ENCODE measurements at regions not wholly inside any gene's neighbourhood (a gene's known extent, or its start where the extent isn't known, plus 50 kb on each side); places are given as distances from the start of the nearest gene placed in this dataset.
"Not testable (repeated sequence)": the region's sequence is repeated elsewhere in the genome, so short reads cannot be mapped to it uniquely, and the experiment has no call there.

DNA sequence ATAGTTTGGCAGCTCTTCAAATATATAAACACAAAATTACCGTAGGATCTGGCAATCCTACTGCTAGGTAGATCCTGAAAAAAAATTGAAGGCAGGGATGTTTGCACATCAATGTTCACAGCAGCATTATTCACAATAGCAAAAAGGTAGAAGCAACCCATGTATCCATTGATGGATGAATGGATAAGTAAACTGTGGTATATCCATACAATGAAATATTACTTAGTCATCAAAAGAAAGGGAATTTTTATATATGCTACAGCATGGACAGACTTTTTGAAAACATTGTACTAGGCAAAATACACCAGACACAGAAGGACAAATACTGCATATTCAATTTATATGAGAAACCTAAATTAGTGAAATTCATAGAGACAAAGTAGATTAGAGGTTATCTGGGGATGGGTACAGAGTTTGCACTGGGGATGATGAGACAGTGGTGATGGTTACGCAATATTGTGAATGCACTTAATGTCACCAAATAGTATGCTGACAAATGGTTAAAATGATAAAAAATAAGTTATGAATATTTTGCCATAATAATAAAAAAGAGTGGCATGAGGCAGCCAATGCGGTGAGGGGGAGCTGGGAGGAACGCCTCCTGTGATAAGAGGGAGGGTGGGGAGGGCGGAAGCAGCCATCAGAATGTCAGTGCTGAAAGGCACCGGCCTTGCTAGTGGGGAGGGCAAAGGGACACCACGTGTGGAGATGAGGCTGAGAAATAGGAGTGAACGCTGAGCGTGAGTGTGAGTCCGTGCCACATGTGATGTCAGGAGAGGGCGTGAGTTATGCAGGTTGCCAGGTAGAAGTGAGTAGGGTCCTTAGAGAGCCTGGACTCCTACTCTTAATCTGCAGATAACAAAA lies 386.1 kb upstream of the PODXL start:
- DNase-seq (ENCODE audit: low read depth) = no peak
- no peak overlapping the region for H3K4me3 ChIP-seq (ENCODE audit: low read depth, low read length)
- TF ChIP-seq, protein P1, sequence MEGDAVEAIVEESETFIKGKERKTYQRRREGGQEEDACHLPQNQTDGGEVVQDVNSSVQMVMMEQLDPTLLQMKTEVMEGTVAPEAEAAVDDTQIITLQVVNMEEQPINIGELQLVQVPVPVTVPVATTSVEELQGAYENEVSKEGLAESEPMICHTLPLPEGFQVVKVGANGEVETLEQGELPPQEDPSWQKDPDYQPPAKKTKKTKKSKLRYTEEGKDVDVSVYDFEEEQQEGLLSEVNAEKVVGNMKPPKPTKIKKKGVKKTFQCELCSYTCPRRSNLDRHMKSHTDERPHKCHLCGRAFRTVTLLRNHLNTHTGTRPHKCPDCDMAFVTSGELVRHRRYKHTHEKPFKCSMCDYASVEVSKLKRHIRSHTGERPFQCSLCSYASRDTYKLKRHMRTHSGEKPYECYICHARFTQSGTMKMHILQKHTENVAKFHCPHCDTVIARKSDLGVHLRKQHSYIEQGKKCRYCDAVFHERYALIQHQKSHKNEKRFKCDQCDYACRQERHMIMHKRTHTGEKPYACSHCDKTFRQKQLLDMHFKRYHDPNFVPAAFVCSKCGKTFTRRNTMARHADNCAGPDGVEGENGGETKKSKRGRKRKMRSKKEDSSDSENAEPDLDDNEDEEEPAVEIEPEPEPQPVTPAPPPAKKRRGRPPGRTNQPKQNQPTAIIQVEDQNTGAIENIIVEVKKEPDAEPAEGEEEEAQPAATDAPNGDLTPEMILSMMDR (conservative IDR thresholded peaks at IDR 0.05; ENCODE audit: low read depth, low read length) = no peak

DNA sequence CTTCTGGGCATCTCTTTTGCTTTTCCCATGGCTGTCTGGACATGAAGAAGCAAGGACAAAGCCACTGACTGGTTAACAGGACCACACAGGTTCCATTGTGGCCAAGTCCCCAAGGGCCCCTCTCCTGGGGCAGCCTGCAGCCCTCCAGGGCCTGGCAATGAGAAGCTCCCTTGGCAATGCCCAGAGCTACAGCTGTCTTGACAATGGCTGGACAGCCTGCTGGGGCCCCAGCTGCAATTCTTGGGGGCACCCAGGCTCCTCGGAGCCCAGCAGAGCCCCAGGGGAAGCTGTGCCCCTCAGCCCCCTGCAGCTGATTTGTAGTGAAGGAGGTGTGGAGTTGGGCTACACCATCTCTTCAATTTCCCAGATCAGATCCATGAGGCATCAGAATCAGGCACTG lies 384.9 kb upstream of the PODXL start:
- TF ChIP-seq, protein P1 (conservative IDR thresholded peaks at IDR 0.05; ENCODE audit: low read depth, low read length) = no peak
- no peak overlapping the region for H3K4me3 ChIP-seq (ENCODE audit: low read depth, low read length)
- DNase-seq (ENCODE audit: low read depth) = no peak

DNA sequence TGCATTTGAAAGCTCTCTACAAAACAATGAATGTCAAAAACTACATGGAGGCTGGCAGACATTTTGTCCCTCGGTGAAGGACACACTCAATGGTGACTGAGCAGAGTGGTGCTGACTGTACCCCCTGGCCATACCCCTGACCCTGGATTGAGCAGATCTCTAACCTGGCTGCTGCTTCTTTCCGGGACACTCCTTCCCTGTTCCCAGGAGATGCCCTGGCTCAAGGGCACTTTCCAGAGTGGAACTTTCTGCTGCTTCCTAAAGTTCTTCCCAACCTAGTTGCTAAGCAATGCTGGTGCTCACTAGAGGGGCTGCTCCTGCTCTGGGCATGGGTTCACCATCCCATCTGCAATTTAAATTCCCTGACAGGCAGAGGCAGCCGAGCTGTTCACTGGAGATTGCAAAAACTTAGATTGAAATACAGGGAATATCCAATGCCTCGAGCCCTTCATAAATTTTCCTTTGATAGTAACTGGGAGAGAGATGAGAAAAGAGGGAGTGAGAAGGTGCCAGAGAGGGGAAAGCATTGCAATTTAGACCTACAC lies 384.3 kb upstream of the PODXL start:
- no peak overlapping the region for H3K4me3 ChIP-seq (ENCODE audit: low read depth, low read length)
- no peak for DNase-seq (ENCODE audit: low read depth)
- TF ChIP-seq, protein P1 (conservative IDR thresholded peaks at IDR 0.05; ENCODE audit: low read depth, low read length) = no peak

DNA sequence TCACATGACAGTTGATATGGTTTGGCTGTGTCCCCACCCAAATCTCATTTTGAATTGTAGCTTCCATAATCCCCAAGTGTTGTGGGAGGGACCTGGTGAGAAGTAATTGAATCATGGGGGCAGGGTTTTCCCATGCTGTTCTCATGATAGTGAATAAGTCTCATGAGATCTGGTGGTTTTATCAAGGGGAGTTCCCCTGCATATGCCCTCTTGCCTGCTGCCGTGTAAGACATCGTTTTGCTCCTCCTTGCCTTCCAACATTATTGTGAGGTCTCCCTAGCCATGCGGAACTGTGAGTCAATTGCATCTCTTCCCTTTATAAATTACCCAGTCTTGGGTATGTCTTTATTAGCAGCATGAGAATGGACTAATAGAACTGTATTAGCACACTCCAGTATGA lies 382.4 kb upstream of the PODXL start:
- not testable (repeated sequence) for H3K4me3 ChIP-seq (ENCODE audit: low read depth, low read length)
- peak; percentile 87 for DNase-seq (ENCODE audit: low read depth)

DNA sequence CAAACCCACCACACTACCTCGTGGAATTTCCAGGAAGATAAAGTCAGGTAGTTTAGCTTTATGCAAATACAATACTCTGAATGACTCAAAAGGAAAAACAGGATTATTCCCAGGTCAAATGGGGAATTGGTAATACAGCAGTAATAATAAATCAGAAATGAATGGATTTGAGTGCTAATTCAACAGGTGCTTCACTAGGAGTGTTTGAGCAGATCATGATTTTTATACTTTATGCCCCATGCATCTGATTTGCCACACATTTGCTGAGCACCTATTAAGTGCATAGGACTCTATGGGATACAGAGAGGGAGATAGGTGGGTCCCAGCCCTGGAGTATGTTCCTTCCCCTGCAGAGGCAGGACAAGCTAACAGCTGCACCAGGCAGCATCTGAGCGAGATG lies 381.4 kb upstream of the PODXL start:
- no peak overlapping the region for H3K4me3 ChIP-seq (ENCODE audit: low read depth, low read length)
- TF ChIP-seq, protein P1 (conservative IDR thresholded peaks at IDR 0.05; ENCODE audit: low read depth, low read length) = no peak
- DNase-seq (ENCODE audit: low read depth) = no peak

DNA sequence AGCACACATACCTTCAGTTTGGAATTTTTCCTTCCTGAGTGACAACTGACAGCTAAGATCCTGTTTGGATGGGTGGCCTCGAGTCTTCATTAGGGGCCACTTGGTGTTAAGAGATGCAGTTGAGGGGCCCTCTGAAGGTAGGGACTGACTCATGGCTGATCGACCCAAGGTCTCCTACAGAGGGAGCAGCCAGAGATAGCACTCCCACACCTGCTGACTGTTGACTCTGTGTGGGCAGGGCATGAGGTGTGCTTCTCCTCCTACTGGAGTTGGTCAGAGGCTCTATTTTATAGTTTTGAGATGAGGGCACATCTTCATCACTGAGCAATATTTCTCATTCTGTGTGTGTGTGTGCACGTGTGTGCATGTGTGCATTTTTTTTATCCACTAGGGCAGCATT lies 378.8 kb upstream of the PODXL start:
- H3K4me3 ChIP-seq (ENCODE audit: low read depth, low read length) = no peak overlapping the region
- TF ChIP-seq, protein P1 (conservative IDR thresholded peaks at IDR 0.05; ENCODE audit: low read depth, low read length) = peak; percentile 10
- DNase-seq (ENCODE audit: low read depth) = no peak

DNA sequence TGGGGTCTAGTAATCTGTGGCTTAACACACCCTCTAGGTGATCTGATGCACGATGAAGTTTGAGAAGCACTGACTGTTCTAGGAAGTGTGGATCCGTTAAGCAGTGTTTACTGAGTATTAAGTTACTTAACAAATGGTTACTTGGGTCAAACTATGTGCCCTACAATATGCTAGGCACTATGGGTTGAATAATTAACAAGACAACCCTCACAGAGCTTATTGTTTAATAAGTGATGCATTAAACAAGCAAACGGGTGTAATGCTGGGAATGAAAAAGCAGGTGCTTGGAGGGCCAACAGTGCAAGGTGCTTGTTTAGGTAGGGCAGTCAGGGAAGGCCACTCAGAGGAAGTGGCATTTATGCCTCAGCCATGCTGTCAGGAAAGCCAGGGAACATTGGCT lies 378.0 kb upstream of the PODXL start:
- TF ChIP-seq, protein P1 (conservative IDR thresholded peaks at IDR 0.05; ENCODE audit: low read depth, low read length) = no peak
- H3K4me3 ChIP-seq (ENCODE audit: low read depth, low read length) = peak overlapping the region; percentile 9
- DNase-seq (ENCODE audit: low read depth) = peak; percentile 97
